ENCODE measurements at regions not wholly inside any gene's neighbourhood (a gene's known extent, or its start where the extent isn't known, plus 50 kb on each side); places are given as distances from the start of the nearest gene placed in this dataset.

GRCh38 chr13:90675129-90675528, 672.4 kb upstream of the MIR17HG start:
- TF ChIP-seq CTCF (tag by site-specific recombination; IDR thresholded peaks at IDR 0.05): no peak
- no peak for TF ChIP-seq MEIS1 (CRISPR knock-in tag; IDR thresholded peaks at IDR 0.05; ENCODE audit: borderline replicate concordance)
- no peak for TF ChIP-seq ZSCAN16 (tag by site-specific recombination; IDR thresholded peaks at IDR 0.05)
- TF ChIP-seq KLF10 (tag by site-specific recombination; IDR thresholded peaks at IDR 0.05): no peak

All from HEK293 (cell line).